Stomach (tissue), 4 donors: ENCODE measurements at regions not wholly inside any gene's neighbourhood (a gene's known extent, or its start where the extent isn't known, plus 50 kb on each side); places are given as distances from the start of the nearest gene placed in this dataset.

Experiments
- CTCF ChIP-seq, 7 experiments: fragments of 450-650 bp in 4 of 7; fragments of 200-600 bp in 3 of 7; sonication (generic) in 3 of 7; IDR thresholded peaks; one replicate each; pipeline ENCODE4 v1.5.1; 2016 to 2019; ENCODE audit warnings: antibody characterized with exemption in 7 of 7, control low read depth in 2 of 7, mild to moderate bottlenecking in 1 of 7
- EP300 ChIP-seq: sonication (generic); formaldehyde crosslinking; IDR thresholded peaks from one replicate; pipeline ENCODE4 v1.6.1; 2017; ENCODE audit warnings: antibody characterized with exemption
- POLR2A ChIP-seq, 4 donors: fragments of 450-650 bp; IDR thresholded peaks; one replicate each; pipeline ENCODE4 v1.6.1; 2016; ENCODE audit warnings: antibody characterized with exemption in 4 of 4, control low read depth in 2 of 4, mild to moderate bottlenecking in 1 of 4, moderate library complexity in 1 of 4
- POLR2AphosphoS5 ChIP-seq, 3 donors: sonication (generic); formaldehyde crosslinking; IDR thresholded peaks; one replicate each; pipeline ENCODE4 v1.6.1; 2016; ENCODE audit warnings: antibody characterized with exemption in 3 of 3

- no peak for TF ChIP-seq POLR2A (IDR thresholded peaks at IDR 0.05)
- TF ChIP-seq CTCF (IDR thresholded peaks at IDR 0.05) = no peak
- no peak for TF ChIP-seq EP300
- no peak for TF ChIP-seq POLR2AphosphoS5 (IDR thresholded peaks at IDR 0.05)
Measured at GRCh38 chr14:98174041-98174440, 1098.0 kb downstream of the BCL11B start.
